LHCN-M2 (cell line): ENCODE measurements at regions not wholly inside any gene's neighbourhood (a gene's known extent, or its start where the extent isn't known, plus 50 kb on each side); places are given as distances from the start of the nearest gene placed in this dataset.
"Not testable (repeated sequence)": the region's sequence is repeated elsewhere in the genome, so short reads cannot be mapped to it uniquely, and the experiment has no call there.

Experiments
- DNase-seq: peaks from one replicate; pipeline ENCODE4 v3.0.0-alpha.2; 2012; ENCODE audit warnings: low read depth

- no peak for DNase-seq
Observed at GRCh38 chr4:158053086-158053485, 119.7 kb downstream of the GASK1B start.

GRCh38 chr4:158051401-158052235, 121.2 kb downstream of the GASK1B start:
- peak; percentile 97 for DNase-seq

- no peak for DNase-seq
Observed at GRCh38 chr4:158050942-158051341, 121.9 kb downstream of the GASK1B start.

- peak; percentile 42 for DNase-seq
Observed at GRCh38 chr4:158046345-158046744, 126.5 kb downstream of the GASK1B start.

GRCh38 chr4:158043971-158044618, 128.7 kb downstream of the GASK1B start:
- no peak for DNase-seq

GRCh38 chr4:158042591-158043030, 130.2 kb downstream of the GASK1B start:
- peak; percentile 85 for DNase-seq

GRCh38 chr4:158038718-158039117, 134.1 kb downstream of the GASK1B start:
- DNase-seq = no peak

GRCh38 chr4:158036998-158037397, 135.8 kb downstream of the GASK1B start:
- no peak for DNase-seq

- no peak for DNase-seq
Observed at GRCh38 chr4:158035662-158036195, 137.1 kb downstream of the GASK1B start.

- DNase-seq = no peak
Observed at GRCh38 chr4:158033416-158034120, 139.3 kb downstream of the GASK1B start.

- no peak for DNase-seq
Observed at GRCh38 chr4:158032733-158033415, 140.0 kb downstream of the GASK1B start.

- DNase-seq = not testable (repeated sequence)
Observed at GRCh38 chr4:158028381-158028780, 144.4 kb downstream of the GASK1B start.

- no peak for DNase-seq
Observed at GRCh38 chr4:158025131-158025530, 147.7 kb downstream of the GASK1B start.

GRCh38 chr4:158020734-158021346, 152.0 kb downstream of the GASK1B start:
- peak; percentile 79 for DNase-seq

- peak; percentile 93 for DNase-seq
Observed at GRCh38 chr4:158020176-158020575, 152.6 kb downstream of the GASK1B start.

- DNase-seq = peak; percentile 81
Observed at GRCh38 chr4:158018831-158019230, 154.0 kb downstream of the GASK1B start.

GRCh38 chr4:158018221-158018830, 154.5 kb downstream of the GASK1B start:
- DNase-seq = peak; percentile 66

- peak; percentile 65 for DNase-seq
Observed at GRCh38 chr4:158016511-158016910, 156.3 kb downstream of the GASK1B start.

GRCh38 chr4:158015241-158015640, 157.6 kb downstream of the GASK1B start:
- DNase-seq = peak; percentile 78

- DNase-seq = peak; percentile 81
Observed at GRCh38 chr4:158013858-158014257, 159.0 kb downstream of the GASK1B start.
